K562 (cell line): ENCODE measurements at regions not wholly inside any gene's neighbourhood (a gene's known extent, or its start where the extent isn't known, plus 50 kb on each side); places are given as distances from the start of the nearest gene placed in this dataset.

Experiments
- ATAC-seq: fragments of 200-7000 bp; cut with Tn5 transposase; 3 replicates; pipeline ENCODE4 v1.9.1; 2020; ENCODE audit warnings: moderate library complexity
- BruUV-seq: library from RNA; stranded (reverse); fragments of 400-500 nt; replicated peaks from 2 replicates; lab custom pipeline; 2021; lab: Mats Ljungman, UMichigan
- CTCF ChIA-PET: fragments of 300-600 bp; formaldehyde crosslinking; extraction: SDS; loops from one replicate; lab custom pipeline; 2021; ENCODE audit warnings: low intra/inter-chr PET ratio; lab: Yijun Ruan, JAX
- POLR2A ChIA-PET: fragments of 300-600, 350-650 bp; sonication (Branson Sonifier 250); formaldehyde crosslinking; extraction: SDS; loops from one replicate; lab custom pipeline; 2021; ENCODE audit warnings: antibody characterized with exemption, inconsistent platforms; lab: Yijun Ruan, JAX
- DNase-seq, 4 experiments: peaks; one replicate each; pipeline versions ENCODE4 v3.0.0 to v3.0.0-alpha.2; 2011 to 2018; ENCODE audit warnings: low spot score in 3 of 4, mixed read lengths in 3 of 4; ENCODE audit errors: extremely low read depth in 1 of 4
- FAIRE-seq: peaks from 2 replicates; lab custom pipeline; 2011; peaks lifted over from hg19 to GRCh38; lab: Jason Lieb, UNC
- H2AFZ ChIP-seq: 2 replicates; pipeline ENCODE4 v1.6.0; 2011; ENCODE audit warnings: low read depth, low read length, control low read depth, inconsistent platforms
- H3K27ac ChIP-seq: fragments of 200-600 bp; 3 replicates; pipeline ENCODE4 v1.8.0; 2011; ENCODE audit warnings: low read depth, mild to moderate bottlenecking, control low read depth, inconsistent platforms, low read length, moderate library complexity, mixed read lengths; ENCODE audit errors: extremely low read depth
- H3K27me3 ChIP-seq, 2 experiments: fragments of 300-600 bp in 1 of 2; 2 replicates in 1 of 2; 3 replicates in 1 of 2; pipeline versions ENCODE4 v1.6.0 to v1.8.0; 2011; ENCODE audit warnings: inconsistent platforms in 2 of 2, low read length in 2 of 2, mild to moderate bottlenecking in 1 of 2, mixed read lengths in 1 of 2, moderate library complexity in 1 of 2; ENCODE audit not compliant: control insufficient read depth in 2 of 2, insufficient read depth in 2 of 2
- H3K36me3 ChIP-seq: fragments of 300-600 bp; 3 replicates; pipeline ENCODE4 v1.8.0; 2011; ENCODE audit warnings: mild to moderate bottlenecking, low read length, inconsistent platforms; ENCODE audit not compliant: control insufficient read depth, insufficient read depth
- H3K4me1 ChIP-seq, 2 experiments: fragments of 200-600 bp in 1 of 2; replicated peaks in 1 of 2; 2 replicates in 1 of 2; 3 replicates in 1 of 2; pipeline versions ENCODE4 v1.5.1 to v1.8.0; 2011; ENCODE audit warnings: inconsistent platforms in 2 of 2, low read length in 2 of 2, mild to moderate bottlenecking in 1 of 2, mixed read lengths in 1 of 2, moderate library complexity in 1 of 2; ENCODE audit not compliant: control insufficient read depth in 2 of 2, insufficient read depth in 2 of 2
- H3K4me2 ChIP-seq: 2 replicates; pipeline ENCODE4 v1.6.1; 2011; ENCODE audit warnings: low read length, control low read depth, inconsistent platforms, mixed read lengths; ENCODE audit not compliant: insufficient read depth
- H3K4me3 ChIP-seq: fragments of 200-600 bp; sonication (generic), shearing (Covaris generic); 2 replicates; pipeline ENCODE4 v1.5.1; 2016; ENCODE audit warnings: control low read depth, inconsistent platforms
- H3K79me2 ChIP-seq: fragments of 200-600 bp; 3 replicates; pipeline ENCODE4 v1.8.0; 2011; ENCODE audit warnings: low read length, inconsistent platforms; ENCODE audit not compliant: control insufficient read depth, insufficient read depth
- H3K9ac ChIP-seq, 2 experiments: 2 replicates each; pipeline versions ENCODE4 v1.6.0 to v1.6.1; 2011; ENCODE audit warnings: low read depth in 2 of 2, low read length in 2 of 2, control low read depth in 1 of 2, inconsistent platforms in 1 of 2, mild to moderate bottlenecking in 1 of 2, mixed read lengths in 1 of 2; ENCODE audit not compliant: insufficient read depth in 1 of 2
- H3K9me1 ChIP-seq: one replicate; pipeline ENCODE4 v1.6.0; 2011; ENCODE audit warnings: inconsistent platforms, mild to moderate bottlenecking, low read length, moderate library complexity; ENCODE audit not compliant: control insufficient read depth, insufficient read depth
- H3K9me3 ChIP-seq: replicated peaks from 2 replicates; pipeline ENCODE4 v1.5.1; 2011; ENCODE audit warnings: low read depth, low read length, inconsistent platforms; ENCODE audit not compliant: control insufficient read depth, insufficient read depth
- H4K20me1 ChIP-seq: replicated peaks from 2 replicates; pipeline ENCODE4 v1.6.1; 2011; ENCODE audit warnings: low read length, inconsistent platforms, mixed read lengths; ENCODE audit not compliant: control insufficient read depth, insufficient read depth
- BMI1 ChIP-seq: fragments of 150-350 bp; IDR thresholded peaks from 2 replicates; pipeline ENCODE4 v1.6.1; 2014; ENCODE audit warnings: low read length
- GTF2E2 ChIP-seq: fragments of 200-800 bp; sonication (Bioruptor generic); IDR thresholded peaks from 2 replicates; pipeline ENCODE4 v1.6.1; 2016; ENCODE audit warnings: missing genetic modification characterization, missing compliant biosample characterization
- KDM1A ChIP-seq, 2 experiments: fragments of 450-650 bp; IDR thresholded peaks; 2 replicates each; pipeline ENCODE4 v1.6.1; 2016; ENCODE audit warnings: mild to moderate bottlenecking in 2 of 2
- MAFF ChIP-seq: IDR thresholded peaks from 2 replicates; pipeline ENCODE4 v1.6.1; 2012; ENCODE audit warnings: low read length, improper control_type of control experiment
- MAX ChIP-seq: sonication (generic); formaldehyde crosslinking; IDR thresholded peaks from 2 replicates; pipeline ENCODE4 v1.9.0; 2022; ENCODE audit warnings: mild to moderate bottlenecking, missing genetic modification reagents
- MITF ChIP-seq: IDR thresholded peaks from 2 replicates; pipeline ENCODE4 v1.6.1; 2014; ENCODE audit warnings: antibody characterized with exemption
- MXI1 ChIP-seq: IDR thresholded peaks from 2 replicates; pipeline ENCODE4 v1.6.1; 2011; ENCODE audit warnings: low read depth, mild to moderate bottlenecking, improper control_type of control experiment, low read length
- PPARD ChIP-seq: fragments of 250-450 bp; sonication (Bioruptor Pico); IDR thresholded peaks from 2 replicates; pipeline ENCODE4 v1.8.0; 2022; ENCODE audit warnings: inconsistent platforms, mild to moderate bottlenecking, moderate library complexity
- TAF9B ChIP-seq: fragments of 450-650 bp; IDR thresholded peaks from 2 replicates; pipeline ENCODE4 v1.6.1; 2018; ENCODE audit warnings: mild to moderate bottlenecking; ENCODE audit not compliant: partially characterized antibody
- USF2 ChIP-seq: sonication (generic); formaldehyde crosslinking; IDR thresholded peaks from 2 replicates; pipeline ENCODE4 v1.5.0; 2020; ENCODE audit warnings: missing genetic modification reagents
- WHSC1 ChIP-seq: IDR thresholded peaks from one replicate; pipeline ENCODE4 v1.6.1; 2012; ENCODE audit warnings: low read length, control low read depth, inconsistent platforms
- WGBS: fragments of 100-300 bp; shearing (Covaris generic); methylation state at CpG from one replicate; pipeline ENCODE4 v1.1.6; 2016; ENCODE audit warnings: low coverage, mixed read lengths; ENCODE audit not compliant: insufficient coverage; ENCODE audit errors: missing lambda C conversion rate; 5-methylcytosine and 5-hydroxymethylcytosine counted together
- in situ Hi-C: fragments of 300-500 bp; cut with MboI; formaldehyde crosslinking; loops from 4 replicates; pipeline ENCODE4 v1.15.0; 2018; ENCODE audit warnings: inconsistent platforms, mixed read lengths
- intact Hi-C: fragments of 100-400 bp; cut with micrococcal nuclease; formaldehyde crosslinking; loops from 2 replicates; pipeline ENCODE4 v1.14.2; 2022

- TF ChIP-seq TAF9B: no peak
Observed at GRCh38 chr13:72112216-72112615, 245.2 kb upstream of the DACH1 start (continued).

- no peak for ATAC-seq
- FAIRE-seq: no peak
- Histone ChIP-seq H3K9ac (no peak overlapping the region), H3K4me2 (no peak overlapping the region), H3K79me2 (no peaks in the 10 kb centered on the region), H3K4me3 (no peak overlapping the region), H3K27ac (no peak overlapping the region), H4K20me1 (no peaks in the 10 kb centered on the region), H3K4me1 (no peaks in the 10 kb centered on the region), H3K9me1 (no peaks in the 10 kb centered on the region), H3K9me3 (0 out of 2 replicates have a peak, but pooled peaks cover 1% of the 10 kb centered on the region), H3K36me3 (no peaks in the 10 kb centered on the region), H3K27me3 (no peaks in the 10 kb centered on the region), H2AFZ (no peak overlapping the region)
- BruUV-seq: no TSS peak
- TF ChIP-seq BMI1: no peak
- DNase-seq: no peak
- intact Hi-C loops (no loop called here), in situ Hi-C loops (no loop called here)
- ChIA-PET POLR2A (no interaction called here), CTCF (no interaction called here)
- WGBS: 4% methylated on average over 4 of the region's 4 CpGs
Observed at GRCh38 chr13:72109863-72110262, 242.9 kb upstream of the DACH1 start.

GRCh38 chr13:72104656-72105180 is 237.7 kb upstream of the DACH1 start:
- Histone ChIP-seq H3K27ac (no peak overlapping the region), H3K4me2 (no peak overlapping the region), H4K20me1 (no peaks in the 10 kb centered on the region), H3K9ac (no peak overlapping the region), H3K4me3 (no peak overlapping the region), H3K79me2 (no peaks in the 10 kb centered on the region), H2AFZ (no peak overlapping the region), H3K9me1 (no peaks in the 10 kb centered on the region), H3K27me3 (no peaks in the 10 kb centered on the region), H3K9me3 (no peaks in the 10 kb centered on the region), H3K36me3 (no peaks in the 10 kb centered on the region), H3K4me1 (no peaks in the 10 kb centered on the region)
- intact Hi-C loops: no loop called here
- DNase-seq (no peak), FAIRE-seq (no peak), ATAC-seq (no peak)
- BruUV-seq: no TSS peak
- in situ Hi-C loops: no loop called here
- ChIA-PET CTCF (no interaction called here), POLR2A (no interaction called here)
- 0% methylated on average over 1 of the region's 1 CpG for WGBS
- TF ChIP-seq MAX (CRISPR knock-in tag) (no peak), PPARD (CRISPR knock-in tag) (no peak), KDM1A (IDR thresholded peaks at IDR 0.05) (no peak), USF2 (CRISPR knock-in tag) (no peak), WHSC1 (no peak), MXI1 (no peak), MAFF (no peak), GTF2E2 (tag) (no peak), MITF (no peak)
